HCT116 (cell line): ENCODE measurements at regions not wholly inside any gene's neighbourhood (a gene's known extent, or its start where the extent isn't known, plus 50 kb on each side); places are given as distances from the start of the nearest gene placed in this dataset.

Experiments
- ATAC-seq: fragments of 200-7000 bp; cut with Tn5 transposase; 2 replicates; pipeline ENCODE4 v1.9.1; 2020; ENCODE audit warnings: mild to moderate bottlenecking, moderate library complexity
- BruUV-seq: library from RNA; stranded (reverse); fragments of 400-500 nt; replicated peaks from 2 replicates; lab custom pipeline; 2021; lab: Mats Ljungman, UMichigan
- CTCF ChIA-PET: fragments of 300-600 bp; sonication (Branson Sonifier 250); formaldehyde crosslinking; loops from one replicate; lab custom pipeline; 2021; ENCODE audit warnings: antibody characterized with exemption; lab: Charles Lee
- POLR2A ChIA-PET: fragments of 300-600, 350-600 bp; sonication (Branson Sonifier 250); formaldehyde crosslinking; loops from one replicate; lab custom pipeline; 2021; ENCODE audit warnings: antibody characterized with exemption; lab: Charles Lee
- RAD21 ChIA-PET, 2 experiments: fragments of 300-600 bp; sonication (Branson Sonifier 250); formaldehyde crosslinking; loops; one replicate each; lab custom pipeline; 2023; ENCODE audit warnings: low total read pairs in 2 of 2; ENCODE audit not compliant: uncharacterized antibody in 2 of 2, unreplicated experiment in 2 of 2, low non-redundant PET in 1 of 2; lab: Charles Lee
- DNase-seq: peaks from one replicate; pipeline ENCODE4 v3.0.0-alpha.2; 2010; ENCODE audit warnings: low read depth, low spot score
- H2AFZ ChIP-seq: fragments of 200-600 bp; shearing (Covaris generic), sonication (generic); 2 replicates; pipeline ENCODE4 v1.6.1; 2017; ENCODE audit warnings: low read depth, mixed run types, mixed read lengths, antibody characterized with exemption, low read length; ENCODE audit not compliant: poor library complexity, severe bottlenecking
- H3K27ac ChIP-seq: 2 replicates; pipeline ENCODE4 v1.5.1; 2012; ENCODE audit warnings: low read depth, low read length
- H3K27me3 ChIP-seq: fragments of 200-600 bp; sonication (generic); 2 replicates; pipeline ENCODE4 v1.6.1; 2016; ENCODE audit warnings: mixed run types, low read length, mixed read lengths; ENCODE audit not compliant: insufficient read depth
- H3K36me3 ChIP-seq, 2 experiments: fragments of 200-500 bp in 1 of 2; fragments of 200-600 bp in 1 of 2; sonication (Bioruptor generic) in 1 of 2; sonication (generic) in 1 of 2; 2 replicates each; pipeline versions ENCODE4 v1.5.1 to v1.6.1; 2014 to 2016; ENCODE audit warnings: low read length in 2 of 2, inconsistent platforms in 1 of 2, mixed read lengths in 1 of 2, mixed run types in 1 of 2; ENCODE audit not compliant: insufficient read depth in 2 of 2, control insufficient read depth in 1 of 2
- H3K4me1 ChIP-seq, 2 experiments: fragments of 200-600 bp in 1 of 2; sonication (generic) in 1 of 2; 2 replicates each; pipeline versions ENCODE4 v1.5.1 to v1.6.1; 2012 to 2017; ENCODE audit warnings: low read length in 2 of 2, inconsistent platforms in 1 of 2, mild to moderate bottlenecking in 1 of 2, mixed read lengths in 1 of 2, mixed run types in 1 of 2, moderate library complexity in 1 of 2; ENCODE audit not compliant: insufficient read depth in 2 of 2, control insufficient read depth in 1 of 2
- H3K4me2 ChIP-seq: fragments of 200-600 bp; sonication (generic); 2 replicates; pipeline ENCODE4 v1.6.1; 2017; ENCODE audit warnings: mixed run types, low read length, mixed read lengths
- H3K4me3 ChIP-seq, 2 experiments: fragments of 200-600 bp in 1 of 2; sonication (generic) in 1 of 2; replicated peaks in 1 of 2; 2 replicates each; pipeline ENCODE4 v1.5.1; 2011 to 2016; ENCODE audit warnings: low read length in 2 of 2, control low read depth in 1 of 2, low read depth in 1 of 2, mild to moderate bottlenecking in 1 of 2, mixed read lengths in 1 of 2, mixed run types in 1 of 2
- H3K79me2 ChIP-seq: fragments of 200-600 bp; sonication (generic); 2 replicates; pipeline ENCODE4 v1.6.1; 2017; ENCODE audit warnings: mild to moderate bottlenecking, mixed run types, low read length, moderate library complexity, mixed read lengths; ENCODE audit not compliant: insufficient read depth
- H3K9ac ChIP-seq: fragments of 200-600 bp; sonication (generic); 2 replicates; pipeline ENCODE4 v1.6.1; 2016; ENCODE audit warnings: low read length, mixed read lengths
- H3K9me2 ChIP-seq: fragments of 200-600 bp; sonication (generic), shearing (Covaris generic); 2 replicates; pipeline ENCODE4 v1.6.1; 2017; ENCODE audit warnings: mixed run types, mild to moderate bottlenecking, moderate library complexity; ENCODE audit not compliant: insufficient read depth
- H3K9me3 ChIP-seq, 2 experiments: fragments of 200-500 bp in 1 of 2; fragments of 200-600 bp in 1 of 2; sonication (Bioruptor generic) in 1 of 2; sonication (generic) in 1 of 2; 2 replicates each; pipeline ENCODE4 v1.6.1; 2014 to 2017; ENCODE audit warnings: low read length in 2 of 2, mixed read lengths in 2 of 2, inconsistent platforms in 1 of 2, low read depth in 1 of 2, mild to moderate bottlenecking in 1 of 2, mixed run types in 1 of 2, moderate library complexity in 1 of 2; ENCODE audit not compliant: control insufficient read depth in 1 of 2, insufficient read depth in 1 of 2
- H4K20me1 ChIP-seq: fragments of 200-600 bp; sonication (generic), shearing (Covaris generic); 2 replicates; pipeline ENCODE4 v1.6.1; 2017; ENCODE audit warnings: mixed run types, mild to moderate bottlenecking, moderate library complexity; ENCODE audit not compliant: insufficient read depth
- ELF1 ChIP-seq: IDR thresholded peaks from 2 replicates; pipeline ENCODE4 v1.6.1; 2012; ENCODE audit warnings: low read depth, borderline replicate concordance
- EZH2 ChIP-seq: fragments of 200-600 bp; sonication (generic); IDR thresholded peaks from 2 replicates; pipeline ENCODE4 v1.6.1; 2017; ENCODE audit warnings: antibody characterized with exemption, mixed run types
- POLR2A ChIP-seq: IDR thresholded peaks from 2 replicates; pipeline ENCODE4 v1.7.0; 2011; ENCODE audit warnings: borderline replicate concordance; ENCODE audit not compliant: insufficient read depth, insufficient read length; ENCODE audit errors: extremely low read depth
- POLR2AphosphoS5 ChIP-seq: IDR thresholded peaks from 2 replicates; pipeline ENCODE4 v1.6.1; 2011; ENCODE audit warnings: mild to moderate bottlenecking, low read depth, low read length, moderate library complexity
- RAD21 ChIP-seq: IDR thresholded peaks from 2 replicates; pipeline ENCODE4 v1.6.1; 2012; ENCODE audit warnings: low read depth, mild to moderate bottlenecking
- SIN3A ChIP-seq: IDR thresholded peaks from 2 replicates; pipeline ENCODE4 v1.6.1; 2012; ENCODE audit warnings: low read depth
- SP1 ChIP-seq: IDR thresholded peaks from 2 replicates; pipeline ENCODE4 v1.6.1; 2012; ENCODE audit warnings: low read depth
- YY1 ChIP-seq: IDR thresholded peaks from 2 replicates; pipeline ENCODE4 v1.6.1; 2011; ENCODE audit warnings: low read length, low read depth, moderate library complexity, mild to moderate bottlenecking; ENCODE audit not compliant: insufficient replicate concordance; ENCODE audit errors: extremely low read depth
- ZFX ChIP-seq: fragments of 450-650 bp; IDR thresholded peaks from 2 replicates; pipeline ENCODE4 v1.6.1; 2017
- intact Hi-C: fragments of 100-400 bp; cut with micrococcal nuclease; formaldehyde crosslinking; loops from 2 replicates; pipeline ENCODE4 v1.10.0; 2022
- TF ChIP-seq, protein P1 (sequence below): IDR thresholded peaks from 2 replicates; pipeline ENCODE4 v1.6.1; 2012
- TF ChIP-seq, protein P2 (sequence below): IDR thresholded peaks from 2 replicates; pipeline ENCODE4 v1.6.1; 2012
- TF ChIP-seq, protein P3 (sequence below): IDR thresholded peaks from 2 replicates; pipeline ENCODE4 v1.6.1; 2012; ENCODE audit warnings: low read depth

DNA sequence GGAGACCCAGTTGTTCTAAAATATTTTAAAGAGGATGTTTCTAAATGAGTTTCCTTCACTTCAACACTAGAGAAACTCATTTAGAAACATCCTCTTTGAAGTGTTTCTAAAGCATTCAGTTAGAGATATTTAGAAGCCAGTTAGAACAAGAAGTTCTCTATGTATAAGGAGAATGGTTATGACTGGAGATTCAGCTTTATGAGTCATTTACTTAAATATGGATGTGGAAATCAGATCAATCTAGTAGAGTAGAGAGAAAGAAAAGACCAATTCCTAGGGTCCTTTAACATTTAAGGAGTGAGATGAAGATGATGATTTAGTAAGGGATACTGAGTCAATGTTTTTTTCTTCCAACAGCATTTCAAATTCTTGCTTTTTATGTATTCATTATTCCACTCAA, 234.1 kb downstream of the GRXCR1 start:
- Histone ChIP-seq H3K4me1 (no peaks in the 10 kb centered on the region), H3K4me3 (no peak overlapping the region), H3K9ac (no peak overlapping the region), H4K20me1 (no peaks in the 10 kb centered on the region), H3K27me3 (no peaks in the 10 kb centered on the region), H3K4me2 (no peak overlapping the region), H3K9me2 (no peaks in the 10 kb centered on the region), H2AFZ (no peak overlapping the region), H3K9me3 (peaks cover 4 to 10% of the 10 kb centered on the region in 2 experiments; a peak in 2 of 4 replicates), H3K27ac (no peak overlapping the region), H3K79me2 (no peaks in the 10 kb centered on the region), H3K36me3 (no peaks in the 10 kb centered on the region)
- ChIA-PET POLR2A (no interaction called here), CTCF (no interaction called here), RAD21 (no interaction called here)
- TF ChIP-seq, protein P1, sequence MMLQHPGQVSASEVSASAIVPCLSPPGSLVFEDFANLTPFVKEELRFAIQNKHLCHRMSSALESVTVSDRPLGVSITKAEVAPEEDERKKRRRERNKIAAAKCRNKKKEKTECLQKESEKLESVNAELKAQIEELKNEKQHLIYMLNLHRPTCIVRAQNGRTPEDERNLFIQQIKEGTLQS: no peak
- TF ChIP-seq EZH2 (no peak), ZFX (no peak), SIN3A (no peak), POLR2A (no peak), ELF1 (no peak), POLR2AphosphoS5 (no peak), YY1 (no peak), SP1 (no peak), RAD21 (no peak)
- TF ChIP-seq, protein P2, sequence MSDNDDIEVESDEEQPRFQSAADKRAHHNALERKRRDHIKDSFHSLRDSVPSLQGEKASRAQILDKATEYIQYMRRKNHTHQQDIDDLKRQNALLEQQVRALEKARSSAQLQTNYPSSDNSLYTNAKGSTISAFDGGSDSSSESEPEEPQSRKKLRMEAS: no peak
- TF ChIP-seq, protein P3, sequence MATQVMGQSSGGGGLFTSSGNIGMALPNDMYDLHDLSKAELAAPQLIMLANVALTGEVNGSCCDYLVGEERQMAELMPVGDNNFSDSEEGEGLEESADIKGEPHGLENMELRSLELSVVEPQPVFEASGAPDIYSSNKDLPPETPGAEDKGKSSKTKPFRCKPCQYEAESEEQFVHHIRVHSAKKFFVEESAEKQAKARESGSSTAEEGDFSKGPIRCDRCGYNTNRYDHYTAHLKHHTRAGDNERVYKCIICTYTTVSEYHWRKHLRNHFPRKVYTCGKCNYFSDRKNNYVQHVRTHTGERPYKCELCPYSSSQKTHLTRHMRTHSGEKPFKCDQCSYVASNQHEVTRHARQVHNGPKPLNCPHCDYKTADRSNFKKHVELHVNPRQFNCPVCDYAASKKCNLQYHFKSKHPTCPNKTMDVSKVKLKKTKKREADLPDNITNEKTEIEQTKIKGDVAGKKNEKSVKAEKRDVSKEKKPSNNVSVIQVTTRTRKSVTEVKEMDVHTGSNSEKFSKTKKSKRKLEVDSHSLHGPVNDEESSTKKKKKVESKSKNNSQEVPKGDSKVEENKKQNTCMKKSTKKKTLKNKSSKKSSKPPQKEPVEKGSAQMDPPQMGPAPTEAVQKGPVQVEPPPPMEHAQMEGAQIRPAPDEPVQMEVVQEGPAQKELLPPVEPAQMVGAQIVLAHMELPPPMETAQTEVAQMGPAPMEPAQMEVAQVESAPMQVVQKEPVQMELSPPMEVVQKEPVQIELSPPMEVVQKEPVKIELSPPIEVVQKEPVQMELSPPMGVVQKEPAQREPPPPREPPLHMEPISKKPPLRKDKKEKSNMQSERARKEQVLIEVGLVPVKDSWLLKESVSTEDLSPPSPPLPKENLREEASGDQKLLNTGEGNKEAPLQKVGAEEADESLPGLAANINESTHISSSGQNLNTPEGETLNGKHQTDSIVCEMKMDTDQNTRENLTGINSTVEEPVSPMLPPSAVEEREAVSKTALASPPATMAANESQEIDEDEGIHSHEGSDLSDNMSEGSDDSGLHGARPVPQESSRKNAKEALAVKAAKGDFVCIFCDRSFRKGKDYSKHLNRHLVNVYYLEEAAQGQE: no peak
- no peak for DNase-seq
- ATAC-seq: no peak
- intact Hi-C loops: no loop called here
- BruUV-seq: no TSS peak
